GM19324 (cell line): ENCODE measurements at regions not wholly inside any gene's neighbourhood (a gene's known extent, or its start where the extent isn't known, plus 50 kb on each side); places are given as distances from the start of the nearest gene placed in this dataset.

Experiments used
- ATAC-seq: cut with Tn5 transposase; IDR thresholded peaks from one replicate; pipeline ENCODE4 v1.9.1; 2021; ENCODE audit warnings: mild to moderate bottlenecking, moderate library complexity; ENCODE audit not compliant: unreplicated experiment, low FRiP score

- ATAC-seq, result no peak
Observed at GRCh38 chr2:163884416-163884815, 148.6 kb upstream of the FIGN start.

GRCh38 chr2:163878718-163879117 lies 142.9 kb upstream of the FIGN start:
- ATAC-seq, result no peak

- no peak for ATAC-seq
Observed at GRCh38 chr2:163877316-163877715, 141.5 kb upstream of the FIGN start.

- ATAC-seq, result no peak
Observed at GRCh38 chr2:163863073-163863472, 127.3 kb upstream of the FIGN start.

GRCh38 chr2:163859951-163860350 lies 124.1 kb upstream of the FIGN start:
- ATAC-seq, result no peak

GRCh38 chr2:163856941-163857340 lies 121.1 kb upstream of the FIGN start:
- no peak for ATAC-seq

GRCh38 chr2:163852616-163853015 lies 116.8 kb upstream of the FIGN start:
- no peak for ATAC-seq

GRCh38 chr2:163849756-163850435 lies 114.1 kb upstream of the FIGN start:
- no peak for ATAC-seq

- ATAC-seq, result no peak
Observed at GRCh38 chr2:163838890-163839289, 103.1 kb upstream of the FIGN start.

- no peak for ATAC-seq
Observed at GRCh38 chr2:163836167-163836566, 100.4 kb upstream of the FIGN start.

- ATAC-seq, result no peak
Observed at GRCh38 chr2:163834841-163835240, 99.0 kb upstream of the FIGN start.

- no peak for ATAC-seq
Observed at GRCh38 chr2:163834221-163834620, 98.4 kb upstream of the FIGN start.

GRCh38 chr2:163828771-163829170 lies 93.0 kb upstream of the FIGN start:
- no peak for ATAC-seq

GRCh38 chr2:163822033-163822432 lies 86.2 kb upstream of the FIGN start:
- ATAC-seq, result no peak

GRCh38 chr2:163812926-163813520 lies 77.2 kb upstream of the FIGN start:
- no peak for ATAC-seq

GRCh38 chr2:163808406-163808805 lies 72.6 kb upstream of the FIGN start:
- no peak for ATAC-seq

GRCh38 chr2:163802284-163802683 lies 66.5 kb upstream of the FIGN start:
- no peak for ATAC-seq

GRCh38 chr2:163801486-163801885 lies 65.7 kb upstream of the FIGN start:
- ATAC-seq, result no peak

- ATAC-seq, result no peak
Observed at GRCh38 chr2:163800951-163801381, 65.2 kb upstream of the FIGN start.

GRCh38 chr2:163799807-163800206 lies 64.0 kb upstream of the FIGN start:
- no peak for ATAC-seq

GRCh38 chr2:163794635-163795034 lies 58.8 kb upstream of the FIGN start:
- no peak for ATAC-seq
